GM21367 (cell line): ENCODE measurements at regions not wholly inside any gene's neighbourhood (a gene's known extent, or its start where the extent isn't known, plus 50 kb on each side); places are given as distances from the start of the nearest gene placed in this dataset.
A peak's percentile ranks its signal among the peaks of the same experiment; 100 is the strongest.

Experiments used
- ATAC-seq: cut with Tn5 transposase; IDR thresholded peaks from one replicate; pipeline ENCODE4 v1.9.1; 2021; ENCODE audit not compliant: unreplicated experiment

DNA sequence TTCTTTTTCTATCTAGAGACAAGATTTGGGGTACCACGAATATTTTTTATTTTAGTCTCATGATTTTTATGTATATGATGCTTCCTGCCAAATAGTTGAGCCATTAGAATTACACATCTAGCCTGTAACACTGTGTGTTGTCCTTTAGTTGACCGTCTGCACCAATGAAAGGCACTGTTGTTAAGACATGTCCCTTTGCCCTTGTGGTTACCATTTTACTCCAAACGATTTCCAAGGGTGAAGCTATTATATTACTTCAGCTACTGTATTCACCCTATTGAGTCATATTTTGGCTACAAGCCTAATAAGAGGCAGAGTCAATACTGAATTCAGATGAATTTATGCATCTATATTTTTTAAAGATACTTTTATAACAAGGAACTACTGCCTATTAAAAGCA is 207.6 kb downstream of the CETN3 start:
- no peak for ATAC-seq

DNA sequence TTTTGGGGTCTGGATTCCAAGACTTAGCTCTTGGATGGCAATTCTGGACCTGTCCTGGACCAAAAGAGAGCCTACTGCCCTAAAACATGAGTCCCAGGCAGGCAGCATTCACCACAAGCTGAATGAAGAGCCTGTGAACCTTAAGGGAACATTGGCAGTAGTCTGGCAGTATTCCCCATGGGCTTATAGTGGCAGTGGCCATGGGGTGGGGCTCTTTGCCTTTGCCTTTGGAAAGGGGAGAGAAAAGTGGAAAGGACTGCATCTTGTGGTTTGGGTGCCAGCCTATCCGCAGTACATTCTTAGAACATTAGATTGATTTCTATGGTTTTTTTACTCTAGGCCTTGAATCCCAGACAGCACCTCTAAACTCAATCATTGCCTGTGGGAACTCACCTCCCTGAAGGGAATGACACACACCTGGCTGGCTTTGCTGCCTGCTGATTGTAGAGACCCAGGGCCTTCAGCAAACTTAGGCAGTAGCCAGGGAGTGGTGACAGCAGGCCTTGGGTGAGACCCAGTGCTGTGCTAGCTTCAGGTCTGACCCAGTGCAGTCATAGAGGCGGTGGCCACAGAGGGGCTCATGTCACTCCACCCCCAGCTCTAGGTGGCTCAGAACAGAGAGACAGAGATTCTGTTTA is 216.3 kb downstream of the CETN3 start:
- no peak for ATAC-seq

GRCh38 chr5:90191352-90192045 is 218.1 kb downstream of the CETN3 start:
- no peak for ATAC-seq

- no peak for ATAC-seq
Observed at GRCh38 chr5:90185897-90186468, 223.6 kb downstream of the CETN3 start.

GRCh38 chr5:90184764-90185163 is 224.8 kb downstream of the CETN3 start:
- no peak for ATAC-seq

- no peak for ATAC-seq
Observed at GRCh38 chr5:90182726-90183125, 226.8 kb downstream of the CETN3 start.

DNA sequence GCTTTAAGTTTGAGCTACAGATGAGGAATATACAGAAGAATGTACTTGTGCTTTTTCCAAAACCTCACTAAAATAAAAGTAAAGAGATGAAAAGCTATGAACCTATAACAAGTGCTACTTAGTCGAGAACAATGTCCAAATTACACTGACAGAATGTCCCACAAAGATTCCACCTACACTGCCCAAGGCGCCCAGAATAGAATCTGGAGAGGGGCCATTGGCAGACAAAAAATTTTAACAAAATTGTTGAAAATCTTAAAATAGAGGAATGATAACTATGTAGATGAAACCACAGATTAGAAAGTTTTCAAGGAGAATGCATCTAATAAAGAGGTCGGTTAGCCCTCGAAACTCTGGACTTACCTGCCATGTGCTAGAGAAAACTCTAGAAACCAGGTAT is 235.3 kb downstream of the CETN3 start:
- ATAC-seq: no peak

DNA sequence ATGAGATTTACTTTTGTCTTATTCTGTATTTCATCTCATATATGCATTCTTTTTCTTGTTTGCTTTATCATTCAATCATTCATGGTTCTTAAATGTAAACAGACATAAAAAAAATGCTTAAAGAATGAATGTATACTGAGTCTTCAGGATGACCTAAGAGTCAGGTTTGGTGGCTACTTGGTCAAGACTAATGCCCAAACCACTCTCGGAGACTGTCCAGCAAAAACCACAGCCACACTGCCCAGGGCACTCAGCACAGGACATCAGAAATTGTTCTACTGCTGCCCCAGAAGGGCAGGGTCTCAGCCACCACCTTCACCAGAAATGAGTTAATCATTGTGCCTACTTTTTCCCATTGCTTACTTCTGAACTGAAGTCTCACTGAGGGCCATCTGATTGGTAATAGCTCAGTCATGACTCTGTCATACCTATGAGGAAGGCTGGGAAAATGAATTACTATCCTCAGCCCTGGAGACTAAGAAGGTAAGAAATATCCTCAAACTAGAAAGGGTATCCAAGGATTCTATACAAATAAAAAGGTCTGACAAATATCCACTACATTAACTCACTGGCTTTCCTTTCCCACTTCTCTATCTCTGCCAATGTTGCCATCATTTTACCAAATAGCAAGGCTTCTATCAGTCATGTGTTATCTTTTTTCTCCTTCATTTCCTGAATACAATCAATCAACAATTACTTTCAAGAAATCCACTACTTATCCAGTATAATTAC is 236.1 kb downstream of the CETN3 start:
- no peak for ATAC-seq

- ATAC-seq: no peak
Observed at GRCh38 chr5:90171466-90171865, 238.1 kb downstream of the CETN3 start.

GRCh38 chr5:90170261-90170660 is 239.3 kb downstream of the CETN3 start:
- ATAC-seq: no peak

DNA sequence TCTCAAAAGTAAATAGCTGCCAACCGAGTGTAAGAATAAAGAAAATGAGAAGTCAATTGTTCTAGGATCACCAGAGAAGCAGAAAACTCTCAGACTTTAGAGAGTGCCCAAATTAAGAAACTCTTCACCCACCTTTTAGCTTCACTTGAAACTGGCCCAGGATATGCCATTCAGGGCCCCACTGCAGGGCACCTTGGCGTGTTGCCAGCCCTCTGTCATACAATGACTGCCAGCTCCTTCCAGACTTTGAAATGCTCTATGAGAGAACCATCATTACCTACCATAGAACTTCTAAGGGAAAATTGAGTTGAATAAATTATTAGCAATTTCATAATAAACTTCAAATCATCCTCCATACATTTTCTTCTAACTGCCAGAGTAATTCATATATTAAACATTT is 240.5 kb downstream of the CETN3 start:
- no peak for ATAC-seq

DNA sequence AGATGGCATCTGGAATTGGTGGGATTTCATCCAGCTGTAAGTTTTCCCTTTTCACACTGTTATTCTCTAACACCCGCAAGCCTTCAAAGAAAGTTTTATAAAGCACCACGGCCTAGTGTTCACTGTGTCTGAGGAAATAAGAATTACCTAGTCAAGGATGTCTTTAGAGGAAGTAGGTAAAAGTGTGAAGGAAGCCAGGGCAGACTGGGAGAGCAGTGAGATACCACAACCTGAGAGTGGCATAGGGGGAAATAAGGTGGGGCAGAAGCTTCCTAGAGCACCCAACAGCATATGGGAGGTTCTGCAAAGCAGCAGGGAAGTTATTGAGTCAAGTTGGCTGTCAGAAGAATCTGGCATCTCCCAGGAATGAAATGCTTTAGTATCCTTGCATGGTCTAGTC is 241.2 kb downstream of the CETN3 start:
- no peak for ATAC-seq

- no peak for ATAC-seq
Observed at GRCh38 chr5:90166816-90167215, 242.7 kb downstream of the CETN3 start.

DNA sequence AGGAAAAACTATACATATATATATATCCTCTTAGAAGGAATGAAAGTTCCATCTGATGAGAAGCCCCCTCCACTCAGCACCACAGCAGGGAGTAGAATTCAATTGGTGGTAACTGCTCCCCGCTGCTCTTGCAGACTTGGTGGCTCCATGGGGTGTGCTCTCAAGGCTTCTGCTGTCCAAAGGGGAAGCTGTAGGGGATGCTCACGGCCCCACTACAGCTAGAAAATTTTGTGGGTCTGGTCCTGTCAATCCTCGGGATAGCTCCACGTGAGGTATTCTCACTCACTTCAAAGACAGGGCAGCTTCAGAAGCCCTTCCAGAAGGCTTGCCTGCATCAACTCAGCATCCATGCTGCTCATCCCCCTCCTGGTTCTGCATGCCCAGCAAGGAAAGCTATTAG is 247.2 kb downstream of the CETN3 start:
- no peak for ATAC-seq

GRCh38 chr5:90161414-90161813 is 248.1 kb downstream of the CETN3 start:
- peak; percentile 84 for ATAC-seq

DNA sequence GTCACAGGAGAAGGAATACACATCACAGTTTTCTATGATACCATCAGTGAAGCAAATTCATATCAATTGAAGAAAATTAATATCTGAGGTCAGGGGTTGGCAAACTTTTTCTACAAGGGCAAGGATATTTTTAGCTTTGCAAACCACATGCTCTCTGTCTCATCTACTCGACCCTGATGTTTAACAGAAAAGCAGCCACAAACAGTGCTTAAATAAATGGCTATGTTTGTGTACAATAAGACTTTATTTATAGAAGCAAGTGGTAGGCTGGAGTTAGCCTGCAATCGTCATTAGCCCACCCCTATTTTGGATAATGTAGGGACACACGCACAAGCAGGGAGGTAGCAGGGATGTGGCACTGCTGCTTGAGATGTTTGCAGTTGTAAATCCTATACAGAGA is 251.4 kb downstream of the CETN3 start:
- ATAC-seq: no peak

DNA sequence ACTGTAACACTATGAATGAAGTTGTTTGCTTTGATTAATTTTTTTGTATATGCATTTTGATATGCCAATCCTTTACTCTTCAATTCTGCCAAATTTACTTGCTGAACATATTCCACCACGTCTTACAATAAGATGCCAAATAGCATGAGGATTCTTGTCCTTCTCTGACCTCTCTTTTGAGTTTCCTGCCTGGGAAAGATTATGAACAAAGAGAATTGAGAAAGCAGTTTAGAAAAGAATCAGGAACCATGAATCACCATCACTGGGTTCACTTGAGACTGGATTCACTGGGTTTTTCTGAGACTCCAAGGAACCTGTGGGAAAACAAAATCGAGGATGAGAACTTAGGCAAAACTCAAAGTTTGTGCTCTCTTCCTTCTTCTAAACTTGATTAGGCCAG is 256.5 kb downstream of the CETN3 start:
- ATAC-seq: no peak

- ATAC-seq: no peak
Observed at GRCh38 chr5:90144625-90145327, 264.8 kb downstream of the CETN3 start.

GRCh38 chr5:90142541-90142940 is 267.0 kb downstream of the CETN3 start:
- ATAC-seq: no peak

DNA sequence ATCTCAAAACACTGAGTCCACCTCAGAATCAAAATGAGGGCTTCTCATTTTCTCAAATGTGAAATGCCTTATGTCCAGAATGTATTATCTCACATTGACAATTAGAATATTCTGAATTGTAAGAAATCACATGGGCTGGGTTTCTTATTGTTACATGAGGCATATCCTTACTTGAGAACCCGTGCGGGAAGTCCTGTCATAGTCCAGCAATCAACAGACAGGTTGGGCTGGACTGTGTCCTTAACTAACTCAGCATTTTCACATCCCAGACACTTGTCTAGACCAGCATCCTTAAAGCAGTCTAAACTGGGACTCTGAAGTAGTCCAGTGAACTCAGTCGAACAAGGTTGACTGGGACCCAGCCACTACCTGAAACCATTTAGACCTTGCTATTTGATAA is 267.6 kb downstream of the CETN3 start:
- no peak for ATAC-seq

GRCh38 chr5:90136952-90137528 is 272.5 kb downstream of the CETN3 start:
- no peak for ATAC-seq
